ENCODE measurements at regions not wholly inside any gene's neighbourhood (a gene's known extent, or its start where the extent isn't known, plus 50 kb on each side); places are given as distances from the start of the nearest gene placed in this dataset.
"Not testable (repeated sequence)": the region's sequence is repeated elsewhere in the genome, so short reads cannot be mapped to it uniquely, and the experiment has no call there.

DNA sequence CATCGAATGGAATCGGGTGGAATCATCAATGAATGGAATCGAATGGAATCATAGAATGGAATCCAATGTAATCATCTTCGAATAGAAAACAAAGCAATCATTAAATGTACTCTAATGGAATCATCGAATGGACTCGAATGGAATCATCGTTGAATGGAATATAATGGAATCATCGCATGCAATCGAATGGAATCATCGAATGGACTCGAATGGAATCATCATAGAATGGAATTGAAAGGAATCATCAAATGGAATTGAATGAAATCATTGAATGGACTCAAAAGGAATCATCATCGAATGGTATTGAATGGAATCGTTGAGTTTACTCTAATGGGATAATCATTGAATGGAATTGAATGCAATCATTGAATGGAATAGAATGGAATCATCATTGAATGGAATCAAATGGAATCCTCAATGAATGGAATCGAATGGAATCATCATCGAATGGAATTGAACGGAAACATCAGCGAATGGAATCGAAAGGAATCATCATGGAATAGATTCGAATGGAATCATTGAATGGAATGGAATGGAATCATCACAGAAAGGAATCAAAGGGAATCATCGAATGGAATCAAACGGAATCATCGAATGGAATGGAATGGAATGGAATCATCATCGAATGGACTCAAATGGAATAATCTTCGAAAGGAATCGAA, 234.9 kb downstream of the SHCBP1 start:
- H3K79me2 ChIP-seq (ENCODE audit: insufficient read depth, low read length); H3K9ac ChIP-seq (ENCODE audit: low read length); H3K27ac ChIP-seq (ENCODE audit: low read depth, low read length, poor library complexity, severe bottlenecking); H3K4me1 ChIP-seq (ENCODE audit: insufficient read depth, low read length, severe bottlenecking); H3K9me2 ChIP-seq (ENCODE audit: low read depth, low read length); H3K4me2 ChIP-seq (ENCODE audit: low read length); H3K4me3 ChIP-seq (ENCODE audit: low read depth, low read length, poor library complexity, severe bottlenecking); H3K9me3 ChIP-seq (ENCODE audit: low read length); H3K27me3 ChIP-seq (ENCODE audit: insufficient read depth, low read length); H4K20me1 ChIP-seq (ENCODE audit: insufficient read depth, low read length); H3F3A ChIP-seq (ENCODE audit: insufficient read depth, low read length); H2AFZ ChIP-seq (ENCODE audit: low read length); H3K36me3 ChIP-seq (ENCODE audit: insufficient read depth, low read length): not testable (repeated sequence)

- H3K4me2 ChIP-seq (ENCODE audit: low read length); H4K20me1 ChIP-seq (ENCODE audit: insufficient read depth, low read length); H3K9ac ChIP-seq (ENCODE audit: low read length); H3F3A ChIP-seq (ENCODE audit: insufficient read depth, low read length); H3K4me3 ChIP-seq (ENCODE audit: low read depth, low read length, poor library complexity, severe bottlenecking); H3K27ac ChIP-seq (ENCODE audit: low read depth, low read length, poor library complexity, severe bottlenecking); H3K79me2 ChIP-seq (ENCODE audit: insufficient read depth, low read length); H3K36me3 ChIP-seq (ENCODE audit: insufficient read depth, low read length); H3K9me2 ChIP-seq (ENCODE audit: low read depth, low read length); H2AFZ ChIP-seq (ENCODE audit: low read length); H3K9me3 ChIP-seq (ENCODE audit: low read length); H3K27me3 ChIP-seq (ENCODE audit: insufficient read depth, low read length); H3K4me1 ChIP-seq (ENCODE audit: insufficient read depth, low read length, severe bottlenecking): not testable (repeated sequence)
Observed at GRCh38 chr16:46384285-46385061, 236.7 kb downstream of the SHCBP1 start.

GRCh38 chr16:46383581-46383980, 237.6 kb downstream of the SHCBP1 start:
- H3K9ac ChIP-seq (ENCODE audit: low read length); H3K79me2 ChIP-seq (ENCODE audit: insufficient read depth, low read length); H3K36me3 ChIP-seq (ENCODE audit: insufficient read depth, low read length); H2AFZ ChIP-seq (ENCODE audit: low read length); H3K27ac ChIP-seq (ENCODE audit: low read depth, low read length, poor library complexity, severe bottlenecking); H3K9me2 ChIP-seq (ENCODE audit: low read depth, low read length); H3K9me3 ChIP-seq (ENCODE audit: low read length); H3K4me2 ChIP-seq (ENCODE audit: low read length); H3K27me3 ChIP-seq (ENCODE audit: insufficient read depth, low read length); H4K20me1 ChIP-seq (ENCODE audit: insufficient read depth, low read length); H3K4me1 ChIP-seq (ENCODE audit: insufficient read depth, low read length, severe bottlenecking); H3F3A ChIP-seq (ENCODE audit: insufficient read depth, low read length); H3K4me3 ChIP-seq (ENCODE audit: low read depth, low read length, poor library complexity, severe bottlenecking): not testable (repeated sequence)

GRCh38 chr16:46382791-46383541, 238.2 kb downstream of the SHCBP1 start:
- not testable (repeated sequence) for H3K4me1 ChIP-seq (ENCODE audit: insufficient read depth, low read length, severe bottlenecking); H3K4me2 ChIP-seq (ENCODE audit: low read length); H3K79me2 ChIP-seq (ENCODE audit: insufficient read depth, low read length); H3K9ac ChIP-seq (ENCODE audit: low read length); H3K27ac ChIP-seq (ENCODE audit: low read depth, low read length, poor library complexity, severe bottlenecking); H3K9me2 ChIP-seq (ENCODE audit: low read depth, low read length); H3F3A ChIP-seq (ENCODE audit: insufficient read depth, low read length); H3K4me3 ChIP-seq (ENCODE audit: low read depth, low read length, poor library complexity, severe bottlenecking); H4K20me1 ChIP-seq (ENCODE audit: insufficient read depth, low read length); H3K36me3 ChIP-seq (ENCODE audit: insufficient read depth, low read length); H3K27me3 ChIP-seq (ENCODE audit: insufficient read depth, low read length); H3K9me3 ChIP-seq (ENCODE audit: low read length); H2AFZ ChIP-seq (ENCODE audit: low read length)

DNA sequence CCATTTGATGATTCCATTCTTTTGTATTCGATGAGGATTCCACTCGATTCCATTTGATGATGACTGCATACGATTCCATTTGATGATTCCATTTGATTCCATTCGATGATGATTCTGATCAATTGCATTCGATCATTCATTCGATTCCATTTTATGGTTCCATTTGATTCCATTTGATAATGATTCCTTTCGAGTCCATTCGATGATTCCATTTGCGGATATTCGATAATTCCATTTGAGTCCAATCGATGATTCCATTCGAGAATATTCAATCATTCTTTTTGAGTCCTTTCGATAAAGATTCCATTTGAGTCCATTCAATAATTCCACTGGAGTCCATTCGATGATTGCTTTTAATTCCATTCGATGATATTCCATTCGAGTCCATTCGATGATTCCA, 239.1 kb downstream of the SHCBP1 start:
- H4K20me1 ChIP-seq (ENCODE audit: insufficient read depth, low read length); H3K9ac ChIP-seq (ENCODE audit: low read length); H3K4me1 ChIP-seq (ENCODE audit: insufficient read depth, low read length, severe bottlenecking); H2AFZ ChIP-seq (ENCODE audit: low read length); H3K27me3 ChIP-seq (ENCODE audit: insufficient read depth, low read length); H3K27ac ChIP-seq (ENCODE audit: low read depth, low read length, poor library complexity, severe bottlenecking); H3K9me2 ChIP-seq (ENCODE audit: low read depth, low read length); H3K4me3 ChIP-seq (ENCODE audit: low read depth, low read length, poor library complexity, severe bottlenecking); H3K79me2 ChIP-seq (ENCODE audit: insufficient read depth, low read length); H3K9me3 ChIP-seq (ENCODE audit: low read length); H3K36me3 ChIP-seq (ENCODE audit: insufficient read depth, low read length); H3K4me2 ChIP-seq (ENCODE audit: low read length); H3F3A ChIP-seq (ENCODE audit: insufficient read depth, low read length): not testable (repeated sequence)

- not testable (repeated sequence) for H3K9me3 ChIP-seq (ENCODE audit: low read length); H3F3A ChIP-seq (ENCODE audit: insufficient read depth, low read length); H3K9me2 ChIP-seq (ENCODE audit: low read depth, low read length); H3K36me3 ChIP-seq (ENCODE audit: insufficient read depth, low read length); H2AFZ ChIP-seq (ENCODE audit: low read length); H3K27me3 ChIP-seq (ENCODE audit: insufficient read depth, low read length); H4K20me1 ChIP-seq (ENCODE audit: insufficient read depth, low read length); H3K4me1 ChIP-seq (ENCODE audit: insufficient read depth, low read length, severe bottlenecking); H3K79me2 ChIP-seq (ENCODE audit: insufficient read depth, low read length); H3K4me3 ChIP-seq (ENCODE audit: low read depth, low read length, poor library complexity, severe bottlenecking); H3K9ac ChIP-seq (ENCODE audit: low read length); H3K27ac ChIP-seq (ENCODE audit: low read depth, low read length, poor library complexity, severe bottlenecking); H3K4me2 ChIP-seq (ENCODE audit: low read length)
Observed at GRCh38 chr16:46381344-46381743, 239.8 kb downstream of the SHCBP1 start.
